Spinal cord (tissue), 9 donors: ENCODE measurements at regions not wholly inside any gene's neighbourhood (a gene's known extent, or its start where the extent isn't known, plus 50 kb on each side); places are given as distances from the start of the nearest gene placed in this dataset.

Source experiments
- DNase-seq, 6 donors: peaks; one replicate each; pipeline versions ENCODE4 v3.0.0 to v3.0.0-alpha.2; 2013 to 2015; ENCODE audit warnings: low spot score in 6 of 6, low read depth in 4 of 6
- H3K27ac ChIP-seq: one replicate; pipeline ENCODE4 v1.5.1; 2013; ENCODE audit warnings: low read depth, low read length, control low read depth
- H3K27me3 ChIP-seq: one replicate; pipeline ENCODE4 v1.6.1; 2013; ENCODE audit warnings: low read length; ENCODE audit not compliant: control insufficient read depth, insufficient read depth
- H3K36me3 ChIP-seq: one replicate; pipeline ENCODE4 v1.6.1; 2013; ENCODE audit warnings: low read length; ENCODE audit not compliant: control insufficient read depth, insufficient read depth
- H3K4me1 ChIP-seq: one replicate; pipeline ENCODE4 v1.6.1; 2013; ENCODE audit warnings: low read length; ENCODE audit not compliant: control insufficient read depth, insufficient read depth
- H3K4me3 ChIP-seq: one replicate; pipeline ENCODE4 v1.5.1; 2013; ENCODE audit warnings: low read depth, low read length, control low read depth
- H3K9me3 ChIP-seq: one replicate; pipeline ENCODE4 v1.6.1; 2013; ENCODE audit warnings: low read length; ENCODE audit not compliant: control insufficient read depth, insufficient read depth
- WGBS: methylation state at CpG from one replicate; pipeline ENCODE4 v1.1.5; 2013; ENCODE audit warnings: missing lambda C conversion rate; ENCODE audit not compliant: insufficient coverage; 5-methylcytosine and 5-hydroxymethylcytosine counted together
- donor health status: healthy.

DNA sequence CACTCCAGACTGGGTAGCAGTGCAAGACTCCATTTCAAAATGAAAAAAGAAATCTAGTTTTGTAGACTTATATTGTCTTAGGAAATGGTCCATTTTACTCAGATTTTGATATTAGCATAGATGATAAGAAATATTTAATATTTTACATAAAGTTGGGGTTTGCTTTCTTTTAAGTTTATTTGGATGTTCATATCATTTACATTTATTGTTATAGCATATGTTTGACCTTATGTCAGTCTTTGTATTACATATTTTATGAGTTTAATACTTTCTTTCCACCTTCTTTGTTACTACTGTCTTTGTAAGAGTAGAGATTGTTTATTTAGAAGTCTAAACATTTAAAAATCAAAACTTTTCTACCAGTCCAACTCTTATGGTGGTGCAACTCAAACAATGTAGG is 162.7 kb upstream of the OTX2 start:
- Histone ChIP-seq H3K9me3 (no peaks in the 10 kb centered on the region), H3K4me1 (no peaks in the 10 kb centered on the region), H3K27me3 (no peaks in the 10 kb centered on the region), H3K27ac (no peak overlapping the region), H3K36me3 (no peaks in the 10 kb centered on the region), H3K4me3 (no peak overlapping the region)
- DNase-seq = no peak

DNA sequence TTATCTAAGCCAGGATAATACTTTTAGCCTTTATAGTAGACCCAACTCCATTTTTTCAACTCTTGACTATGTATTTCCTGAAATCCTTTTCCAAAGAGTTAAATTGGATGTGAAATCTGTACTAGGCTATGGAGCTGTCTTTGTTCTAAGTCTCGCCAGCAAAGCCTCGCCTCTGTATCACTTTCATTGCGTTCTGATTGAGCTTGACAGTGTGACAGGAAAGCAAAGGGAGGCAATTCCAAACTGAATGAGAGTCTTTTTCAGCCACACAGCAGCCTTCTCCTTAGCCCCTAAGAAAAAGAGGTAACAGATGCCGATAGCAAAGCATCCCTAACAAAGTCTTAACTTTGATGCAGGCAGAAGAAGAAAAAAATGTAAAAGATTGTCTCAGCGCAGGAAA is 154.6 kb upstream of the OTX2 start:
- H3K27ac ChIP-seq = no peak overlapping the region

DNA sequence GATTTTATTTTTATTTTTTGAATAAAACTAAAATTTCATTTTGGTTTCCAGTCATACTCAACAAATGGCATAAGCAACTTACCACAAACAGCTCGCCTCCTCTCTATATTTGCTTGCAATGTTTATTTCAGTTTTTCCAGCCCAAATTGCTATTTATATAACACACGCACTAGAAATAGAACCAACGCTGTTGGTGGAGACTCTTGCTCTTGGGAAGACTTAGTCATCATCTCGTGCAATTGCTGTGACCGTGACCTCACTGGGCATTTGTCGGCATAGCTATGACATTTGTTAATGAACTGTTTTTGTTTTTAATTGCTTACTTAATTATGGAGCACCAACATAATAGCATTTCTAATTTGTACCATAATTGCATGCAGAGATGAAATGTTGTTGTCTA is 153.1 kb upstream of the OTX2 start:
- WGBS = 100% methylated on average over 1 of the region's 6 CpGs
- H3K4me1 ChIP-seq = no peaks in the 10 kb centered on the region
- no peak overlapping the region for H3K27ac ChIP-seq
- H3K36me3 ChIP-seq = no peaks in the 10 kb centered on the region
- H3K9me3 ChIP-seq = no peaks in the 10 kb centered on the region
- DNase-seq = peak in 2 of 6 donors; percentile 31 to 33
- no peaks in the 10 kb centered on the region for H3K27me3 ChIP-seq
- H3K4me3 ChIP-seq = no peak overlapping the region

More for the DNA sequence above, 154.6 kb upstream of the OTX2 start:
- Histone ChIP-seq H3K9me3 (no peaks in the 10 kb centered on the region), H3K4me1 (no peaks in the 10 kb centered on the region), H3K4me3 (no peak overlapping the region), H3K27me3 (no peaks in the 10 kb centered on the region), H3K36me3 (no peaks in the 10 kb centered on the region)
- 68% methylated on average over 3 of the region's 5 CpGs for WGBS
- peak in 4 of 6 donors; percentile 4 to 68 (median 40) for DNase-seq

DNA sequence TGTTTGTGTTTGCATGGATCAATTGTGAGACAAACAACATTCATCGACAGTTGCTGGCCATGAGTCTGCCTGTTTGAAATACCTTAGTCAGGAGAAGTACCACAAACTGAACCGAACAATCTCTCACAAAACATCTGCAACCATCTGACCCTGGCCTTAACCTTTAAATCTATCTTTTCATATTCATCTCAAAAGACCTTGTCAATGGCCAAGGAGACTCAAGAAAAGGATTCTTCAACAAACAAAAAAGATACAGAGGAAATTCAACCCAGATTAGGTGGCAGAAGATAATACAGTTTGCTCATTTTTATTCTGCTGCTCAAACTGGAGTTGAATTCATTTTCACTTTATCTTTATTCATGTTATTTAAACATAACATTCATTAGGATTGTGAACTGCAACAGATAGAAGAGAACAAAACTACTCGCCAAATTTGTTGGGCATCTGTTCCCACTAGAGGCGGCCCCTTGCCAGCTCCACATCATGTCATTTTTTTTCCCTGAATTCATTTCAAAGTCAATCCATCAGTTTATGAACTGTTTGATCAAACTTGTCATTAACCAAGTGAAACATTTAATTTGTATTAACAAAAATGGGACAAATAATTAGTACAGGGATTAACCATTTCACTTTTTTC is 152.3 kb upstream of the OTX2 start:
- Histone ChIP-seq H3K36me3 (no peaks in the 10 kb centered on the region), H3K4me3 (no peak overlapping the region)
- 73% methylated on average over 2 of the region's 4 CpGs for WGBS

DNA sequence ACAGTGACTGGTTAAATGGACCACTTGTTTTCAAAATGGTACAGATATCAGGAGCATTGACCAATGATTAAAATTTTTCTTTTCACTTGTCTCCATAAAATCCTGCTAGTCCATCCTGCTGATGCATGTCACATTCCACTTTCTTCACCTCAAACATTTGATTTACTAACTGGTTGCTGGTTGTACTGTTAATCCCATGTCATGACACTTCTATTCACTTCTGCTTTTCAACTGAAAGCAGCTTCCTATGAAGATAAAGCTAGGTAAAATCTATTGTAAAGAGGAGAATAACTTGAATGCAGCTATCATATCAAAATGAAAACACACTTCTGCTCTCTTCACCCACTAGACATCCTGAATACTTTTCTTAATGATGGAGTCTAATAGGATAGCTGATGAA is 149.6 kb upstream of the OTX2 start:
- Histone ChIP-seq H3K9me3 (no peaks in the 10 kb centered on the region), H3K27me3 (no peaks in the 10 kb centered on the region), H3K36me3 (no peaks in the 10 kb centered on the region), H3K4me1 (no peaks in the 10 kb centered on the region), H3K4me3 (no peak overlapping the region), H3K27ac (no peak overlapping the region)
- DNase-seq = no peak

More for the DNA sequence above, 152.3 kb upstream of the OTX2 start:
- peak in 1 of 6 donors; percentile 85 for DNase-seq
- no peaks in the 10 kb centered on the region for H3K27me3 ChIP-seq
- no peaks in the 10 kb centered on the region for H3K9me3 ChIP-seq
- H3K4me1 ChIP-seq = no peaks in the 10 kb centered on the region
- no peak overlapping the region for H3K27ac ChIP-seq

DNA sequence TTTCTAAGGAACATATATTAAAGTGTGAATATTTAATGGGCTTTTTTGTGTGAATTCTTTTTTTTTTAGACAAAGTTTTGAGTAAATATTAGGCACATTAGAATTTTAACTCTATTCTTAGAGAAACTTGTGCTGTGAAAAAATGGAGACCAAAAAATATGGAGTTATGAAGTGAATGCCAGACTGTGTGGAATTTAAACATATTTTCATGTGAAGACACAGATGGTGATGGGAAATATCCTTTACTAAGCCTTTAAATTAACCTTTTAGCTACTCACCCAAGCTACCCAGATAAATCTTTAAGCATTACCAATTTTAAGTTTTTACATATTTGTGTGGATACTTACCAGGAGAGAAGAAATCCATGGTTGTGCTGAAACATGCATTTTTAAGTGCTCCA is 148.8 kb upstream of the OTX2 start:
- Histone ChIP-seq H3K27ac (no peak overlapping the region), H3K4me1 (no peaks in the 10 kb centered on the region), H3K4me3 (no peak overlapping the region), H3K9me3 (no peaks in the 10 kb centered on the region), H3K27me3 (no peaks in the 10 kb centered on the region), H3K36me3 (no peaks in the 10 kb centered on the region)
- peak in 1 of 6 donors; percentile 66 for DNase-seq

DNA sequence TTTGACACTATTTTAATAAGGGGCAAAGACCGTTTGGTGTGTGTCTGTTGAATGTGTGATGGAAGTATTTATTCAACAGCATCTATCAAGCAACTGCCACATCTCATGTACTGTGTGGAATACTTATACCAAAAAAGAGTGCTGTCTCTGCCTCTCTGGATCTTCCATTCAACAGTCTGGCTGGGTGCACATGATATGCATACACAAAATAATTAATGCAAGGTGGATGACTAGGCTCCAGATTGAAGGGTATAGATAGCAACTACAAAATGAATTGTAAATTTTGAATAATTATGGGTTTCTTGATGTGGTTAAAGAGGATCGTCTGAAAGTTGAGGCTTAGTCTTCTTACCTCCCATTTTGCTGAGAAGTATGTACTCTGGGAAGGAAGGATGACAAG is 145.9 kb upstream of the OTX2 start:
- no peak overlapping the region for H3K4me3 ChIP-seq
- no peaks in the 10 kb centered on the region for H3K4me1 ChIP-seq
- no CpG with 5 or more reads among the region's 2 CpGs for WGBS
- no peaks in the 10 kb centered on the region for H3K9me3 ChIP-seq
- H3K27me3 ChIP-seq = no peaks in the 10 kb centered on the region
- H3K36me3 ChIP-seq = no peaks in the 10 kb centered on the region
- H3K27ac ChIP-seq = no peak overlapping the region
- no peak for DNase-seq

DNA sequence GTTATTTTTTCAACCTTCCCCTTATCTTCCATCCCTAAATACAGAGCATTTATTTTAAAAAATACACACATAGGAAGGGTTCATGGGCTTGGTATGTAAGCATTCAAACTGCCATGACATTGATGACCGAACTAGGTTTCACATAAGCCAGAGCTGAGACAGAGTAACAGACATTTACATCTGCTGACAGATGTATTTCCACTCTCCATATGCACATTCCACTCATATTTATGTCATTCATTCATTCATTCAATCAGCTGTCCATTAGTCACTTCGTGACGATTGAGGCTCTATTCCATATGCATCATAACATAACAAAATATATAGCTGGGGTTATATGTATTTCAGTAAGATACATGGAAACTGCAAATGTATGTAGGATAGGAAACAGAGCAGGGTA is 145.5 kb upstream of the OTX2 start:
- H3K36me3 ChIP-seq = no peaks in the 10 kb centered on the region
- H3K4me3 ChIP-seq = no peak overlapping the region
- H3K27me3 ChIP-seq = no peaks in the 10 kb centered on the region
- H3K27ac ChIP-seq = no peak overlapping the region
- no peak for DNase-seq
- no peaks in the 10 kb centered on the region for H3K4me1 ChIP-seq
- H3K9me3 ChIP-seq = no peaks in the 10 kb centered on the region
- WGBS = 100% methylated on average over 1 of the region's 3 CpGs

DNA sequence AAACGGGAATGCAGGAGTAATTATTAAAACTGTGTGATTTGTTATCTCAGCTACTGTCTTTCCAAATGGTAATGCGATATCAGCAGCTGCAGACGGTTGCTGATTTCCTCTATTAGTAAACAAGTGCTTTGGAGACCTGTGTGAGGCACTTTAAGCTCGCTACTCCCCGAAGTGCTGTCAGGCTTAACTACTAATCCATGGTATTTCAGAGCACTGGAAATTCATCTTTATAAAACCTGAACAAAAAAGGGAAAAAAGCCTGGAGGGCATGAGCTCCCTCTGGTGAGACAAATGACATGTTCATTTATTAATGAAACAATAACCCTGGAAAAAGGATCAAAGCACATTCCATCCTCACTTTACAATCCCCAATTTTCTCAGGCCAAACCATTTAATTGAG is 143.6 kb upstream of the OTX2 start:
- 60% methylated on average over 1 of the region's 5 CpGs for WGBS
- Histone ChIP-seq H3K27me3 (no peaks in the 10 kb centered on the region), H3K9me3 (no peaks in the 10 kb centered on the region), H3K4me3 (no peak overlapping the region), H3K4me1 (no peaks in the 10 kb centered on the region), H3K36me3 (no peaks in the 10 kb centered on the region), H3K27ac (no peak overlapping the region)
- DNase-seq = peak in 1 of 6 donors; percentile 51

DNA sequence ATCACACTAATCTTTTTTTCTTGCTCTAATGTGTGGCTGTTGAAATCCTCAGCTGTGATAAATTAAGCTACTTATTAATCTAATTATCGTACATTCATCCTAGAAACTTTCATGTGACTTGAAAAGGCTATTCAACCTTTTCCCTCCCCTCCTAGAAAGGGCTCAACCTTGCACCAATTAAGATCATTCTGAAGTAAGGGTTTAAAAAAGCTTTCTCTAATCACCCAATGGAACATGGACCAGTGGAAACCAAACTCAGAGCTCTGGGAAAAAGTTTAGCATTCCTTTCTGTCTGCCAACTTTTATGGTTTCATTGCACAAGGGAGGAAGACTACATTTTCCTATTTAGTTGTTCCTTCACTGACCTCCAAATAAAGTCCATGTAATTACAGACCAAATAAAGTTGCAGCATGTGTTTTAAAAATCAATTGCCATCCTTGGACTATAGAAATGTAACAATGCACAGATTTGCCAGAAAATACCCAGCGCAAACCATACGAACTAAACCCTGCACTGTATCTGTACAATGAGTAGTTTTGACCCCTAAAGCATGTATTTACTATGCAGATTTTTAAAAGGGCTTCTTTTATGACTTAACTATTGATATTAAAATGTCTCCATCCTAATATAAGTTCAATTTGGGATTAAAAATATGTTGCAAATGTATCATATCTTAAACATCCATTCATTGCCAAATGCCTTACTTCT is 142.6 kb upstream of the OTX2 start:
- WGBS = no CpG with 5 or more reads among the region's 3 CpGs
- H3K4me3 ChIP-seq = no peak overlapping the region
- DNase-seq = no peak
- no peak overlapping the region for H3K27ac ChIP-seq
- H3K4me1 ChIP-seq = no peaks in the 10 kb centered on the region
- H3K27me3 ChIP-seq = no peaks in the 10 kb centered on the region
- H3K36me3 ChIP-seq = no peaks in the 10 kb centered on the region
- H3K9me3 ChIP-seq = no peaks in the 10 kb centered on the region
